PC-3 (cell line): ENCODE measurements at regions not wholly inside any gene's neighbourhood (a gene's known extent, or its start where the extent isn't known, plus 50 kb on each side); places are given as distances from the start of the nearest gene placed in this dataset.

ENCODE experiments used
- CTCF ChIP-seq: fragments of 300-600 bp; sonication (generic); conservative IDR thresholded peaks from 2 replicates; pipeline ENCODE4 v1.5.1; 2017; ENCODE audit warnings: antibody characterized with exemption, low read depth, mild to moderate bottlenecking, low read length
- EZH2 ChIP-seq: fragments of 300-600 bp; sonication (generic); IDR thresholded peaks from one replicate; pipeline ENCODE4 v1.6.1; 2017; ENCODE audit warnings: antibody characterized with exemption, mild to moderate bottlenecking, low read length; ENCODE audit not compliant: unreplicated experiment
- EZH2phosphoT487 ChIP-seq: fragments of 300-600 bp; sonication (generic); IDR thresholded peaks from 2 replicates; pipeline ENCODE4 v1.6.1; 2018; ENCODE audit warnings: mild to moderate bottlenecking, antibody characterized with exemption, low read length, borderline replicate concordance

- TF ChIP-seq CTCF (no peak), EZH2 (no peak), EZH2phosphoT487 (no peak)
Measured at GRCh38 chr16:9248162-9248561, 156.7 kb downstream of the HAPSTR1 start.
